GM19438 (cell line): ENCODE measurements at regions not wholly inside any gene's neighbourhood (a gene's known extent, or its start where the extent isn't known, plus 50 kb on each side); places are given as distances from the start of the nearest gene placed in this dataset.
"Not testable (repeated sequence)": the region's sequence is repeated elsewhere in the genome, so short reads cannot be mapped to it uniquely, and the experiment has no call there.

ENCODE experiments used
- ATAC-seq: cut with Tn5 transposase; IDR thresholded peaks from one replicate; pipeline ENCODE4 v1.9.1; 2021; ENCODE audit warnings: low read depth; ENCODE audit not compliant: unreplicated experiment

DNA sequence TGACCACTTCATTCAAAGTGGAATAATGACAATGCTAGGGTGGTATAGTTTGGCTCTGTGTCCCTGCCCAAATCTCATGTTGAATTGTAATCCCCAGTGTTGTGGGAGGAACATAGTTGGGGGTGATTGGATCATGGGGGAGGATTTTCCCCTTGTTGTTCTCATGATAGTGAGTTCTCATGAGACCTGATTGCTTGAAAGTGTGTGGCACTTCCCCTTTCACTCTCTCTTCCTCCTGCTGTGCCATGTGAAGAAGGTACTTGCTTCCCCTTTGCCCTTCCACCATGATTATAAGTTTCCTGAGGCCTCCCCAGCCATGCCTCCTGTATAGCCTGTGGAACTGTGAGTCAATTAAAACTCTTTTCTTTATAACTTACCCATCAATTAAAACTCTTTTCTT, 348.3 kb upstream of the CD180 start:
- ATAC-seq, result not testable (repeated sequence)

DNA sequence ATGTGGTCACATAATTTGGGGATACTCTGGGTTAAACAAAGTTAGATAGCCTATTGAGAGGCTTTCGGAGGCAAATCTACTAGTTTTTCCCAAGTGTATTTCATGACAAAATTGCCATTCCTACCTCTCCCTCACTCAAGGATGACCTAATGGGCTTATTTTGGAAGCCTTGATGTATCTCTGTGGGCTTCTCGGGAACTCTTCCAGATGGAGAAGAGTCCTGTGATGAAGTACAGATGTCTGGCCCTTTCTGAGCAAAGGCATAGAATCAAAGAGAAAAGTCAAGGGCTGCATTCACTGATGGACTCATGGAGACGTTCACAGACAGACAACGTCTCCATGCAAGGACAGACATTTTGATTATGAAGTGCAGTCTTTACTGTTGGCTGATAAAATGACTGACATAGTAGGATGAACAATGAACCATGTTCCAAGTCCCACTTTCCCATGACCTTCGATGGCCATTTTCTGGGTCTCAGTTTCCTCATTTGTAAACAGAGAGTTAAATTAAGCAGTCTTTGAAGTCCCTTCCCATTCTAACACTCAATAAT, 347.2 kb upstream of the CD180 start:
- ATAC-seq, result no peak

DNA sequence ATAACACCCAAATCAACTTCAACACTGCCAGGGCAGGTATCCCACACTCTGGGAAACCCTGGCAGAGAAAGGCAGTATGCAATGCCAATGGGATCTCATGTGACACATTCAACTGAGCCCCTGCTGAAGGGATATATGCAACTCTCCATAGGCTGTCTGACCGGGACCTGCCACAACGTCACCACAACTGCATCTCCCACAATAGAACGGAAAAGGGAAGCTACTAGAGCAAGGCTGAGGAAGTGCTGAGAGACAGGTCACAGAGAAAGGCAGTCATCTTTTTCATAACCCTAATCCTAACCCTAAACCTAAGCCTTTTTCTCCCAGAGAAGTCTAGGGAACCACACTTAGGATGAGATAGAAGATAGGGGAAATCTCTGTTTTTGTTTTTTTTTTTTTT, 345.9 kb upstream of the CD180 start:
- no peak for ATAC-seq

DNA sequence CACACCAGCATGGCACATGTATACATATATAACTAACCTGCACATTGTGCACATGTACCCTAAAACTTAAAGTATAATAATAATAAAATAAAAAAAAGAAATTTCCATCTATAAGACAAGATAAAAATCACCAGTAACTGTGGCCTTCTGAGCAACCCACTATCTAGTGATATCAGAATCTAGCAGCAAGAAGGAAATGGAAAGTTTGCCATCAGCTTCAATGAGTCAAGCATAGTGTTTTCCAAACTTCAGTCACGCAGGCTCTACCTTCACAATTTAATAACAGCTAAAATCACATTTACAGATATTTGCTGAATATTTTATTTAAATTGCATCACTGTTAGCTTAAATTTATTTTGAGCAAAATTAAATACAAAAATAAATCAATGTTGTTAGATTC, 345.3 kb upstream of the CD180 start:
- ATAC-seq, result no peak

DNA sequence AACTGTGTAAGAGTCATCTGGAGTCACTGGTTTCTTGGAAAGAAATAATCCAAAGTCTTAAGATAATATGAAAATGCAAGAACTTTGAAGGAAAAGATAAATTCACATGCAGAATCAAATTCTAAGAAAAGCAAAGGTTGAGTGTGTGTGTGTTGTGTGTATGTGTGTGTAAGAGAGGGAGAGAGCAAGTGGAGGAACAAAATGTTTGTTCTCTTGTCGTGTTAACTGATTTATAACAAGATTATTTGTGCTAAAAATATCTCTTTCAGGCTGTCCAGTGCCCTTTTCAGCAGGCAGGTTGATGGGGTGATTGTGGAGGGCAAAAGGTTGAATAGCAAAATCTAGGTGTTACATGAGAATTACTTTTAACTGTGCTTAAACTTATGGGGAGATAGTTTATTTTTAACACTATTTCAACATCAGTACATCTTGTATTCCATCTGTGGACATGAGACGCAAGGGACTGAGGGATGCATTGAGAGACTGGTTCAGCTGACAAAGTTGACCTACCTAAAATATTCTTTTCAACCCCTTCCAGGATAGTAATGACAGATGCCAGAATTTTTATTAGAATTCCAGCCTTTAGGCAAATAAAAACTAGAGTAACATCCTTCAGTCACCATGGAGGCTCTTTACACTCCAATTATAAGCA, 342.4 kb upstream of the CD180 start:
- no peak for ATAC-seq

DNA sequence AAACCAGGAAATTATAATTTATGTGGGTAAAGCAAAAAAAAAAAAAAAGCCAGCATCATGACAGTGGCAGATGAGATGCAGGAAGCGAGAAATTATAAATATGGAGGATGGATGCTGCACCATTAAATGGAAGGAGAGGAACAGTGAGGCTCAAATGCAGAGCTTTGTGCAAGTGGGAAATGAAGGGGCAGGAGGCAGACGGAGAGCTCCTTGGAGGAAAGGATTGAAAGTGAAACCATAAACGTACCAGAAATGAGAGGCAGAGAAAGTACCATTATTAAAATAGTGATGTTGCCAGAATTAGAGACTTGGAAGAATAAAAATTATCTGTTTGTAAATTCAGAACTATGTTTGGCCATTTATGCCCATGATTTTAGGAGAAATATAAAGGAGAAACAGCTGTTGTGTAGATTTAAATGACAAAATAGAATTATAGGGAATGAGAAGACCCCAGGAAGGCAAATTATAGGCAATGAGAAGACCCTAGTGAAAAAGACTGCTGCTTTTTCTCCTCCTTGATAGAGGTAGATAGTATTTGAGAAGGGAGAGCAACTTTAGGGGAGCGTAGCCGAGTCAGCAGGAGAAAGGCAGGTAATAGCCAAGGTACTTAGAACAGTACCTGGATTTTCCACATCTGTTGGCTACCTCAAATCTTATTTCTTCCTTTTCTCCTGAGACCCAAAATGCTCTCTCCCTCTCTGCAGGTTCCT, 341.0 kb upstream of the CD180 start:
- no peak for ATAC-seq

DNA sequence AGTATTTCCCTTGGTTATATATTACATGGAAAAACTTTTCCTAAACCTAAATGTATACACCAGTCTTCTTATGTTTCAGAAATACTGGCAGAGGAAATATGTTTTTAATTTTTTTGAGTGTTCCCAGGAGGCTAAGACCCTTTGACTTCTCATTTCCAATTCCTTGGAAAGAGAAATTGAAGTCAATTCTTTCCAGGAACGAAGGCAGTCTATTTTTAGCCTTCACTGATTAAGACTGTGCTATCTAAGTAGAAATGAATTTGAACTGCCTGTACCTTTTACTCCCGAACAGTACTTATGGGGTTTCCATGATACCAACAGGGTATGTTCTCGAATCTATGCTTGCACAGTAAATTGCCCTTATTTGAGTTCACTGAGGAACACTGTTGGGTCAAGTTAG, 340.3 kb upstream of the CD180 start:
- ATAC-seq, result no peak

DNA sequence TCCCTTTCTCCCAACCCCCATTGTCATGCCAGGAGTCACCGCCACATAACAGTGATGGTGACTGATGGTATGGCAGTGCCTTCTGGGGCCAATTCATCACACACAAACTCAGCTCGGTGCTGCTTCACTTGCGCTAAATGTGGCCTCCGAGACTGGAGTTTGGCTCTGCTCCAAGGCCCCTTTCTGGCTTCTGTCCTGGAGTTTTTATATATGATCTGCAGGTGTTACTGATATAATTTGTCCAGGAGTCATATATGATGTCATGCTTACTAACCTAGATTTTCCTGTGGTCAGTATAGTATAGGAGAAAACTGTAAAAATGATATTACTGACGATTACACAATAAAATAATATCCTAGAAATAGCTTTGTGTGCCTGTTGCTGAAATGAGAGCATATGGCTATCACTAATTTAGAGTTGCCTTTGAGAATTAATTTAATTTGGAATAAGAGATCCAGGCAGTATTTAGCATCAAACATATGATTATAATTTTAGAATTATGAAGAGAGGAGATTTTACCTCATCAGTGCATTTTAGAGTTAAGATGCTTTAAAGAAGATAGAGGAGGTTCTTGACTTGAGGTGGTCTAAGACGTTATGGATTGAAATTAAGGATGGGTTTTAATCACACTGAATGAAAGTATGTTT, 334.1 kb upstream of the CD180 start:
- no peak for ATAC-seq

DNA sequence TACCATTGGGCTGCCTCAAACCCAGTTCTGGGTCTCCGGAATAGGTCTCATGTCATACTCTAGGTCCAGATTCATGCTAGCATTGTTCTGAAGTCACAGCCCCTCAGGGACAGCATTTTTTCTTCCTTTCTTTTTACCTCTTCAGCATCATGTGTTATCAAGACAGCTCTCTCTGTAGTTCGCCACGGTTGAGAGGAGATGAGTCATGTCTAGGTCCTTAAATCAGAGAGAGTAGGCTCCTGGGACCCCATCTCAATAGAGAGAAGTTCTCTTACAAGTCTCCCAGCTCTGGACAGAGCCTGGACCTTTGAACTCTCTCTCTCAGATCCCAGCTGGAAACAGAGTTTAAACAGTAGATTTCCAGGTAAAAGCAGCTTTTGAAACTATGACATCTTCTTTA, 332.4 kb upstream of the CD180 start:
- ATAC-seq, result no peak

DNA sequence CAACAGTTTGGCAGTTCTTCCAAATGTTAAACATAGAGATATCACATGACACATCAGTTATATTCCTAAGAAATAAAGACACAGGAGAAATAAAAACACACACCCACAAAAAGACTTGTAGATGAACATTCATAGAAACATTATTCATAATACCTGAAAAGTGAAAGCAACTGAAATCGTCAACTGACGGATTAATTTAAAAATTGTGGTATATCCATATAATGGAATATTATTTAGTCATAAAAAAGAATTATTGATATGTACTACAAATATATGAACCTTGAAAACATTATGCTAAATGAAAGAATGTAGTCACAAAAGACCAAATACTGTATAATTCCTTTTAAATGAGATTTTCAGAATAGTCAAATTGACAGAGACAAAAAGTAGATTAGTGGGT, 330.2 kb upstream of the CD180 start:
- no peak for ATAC-seq

DNA sequence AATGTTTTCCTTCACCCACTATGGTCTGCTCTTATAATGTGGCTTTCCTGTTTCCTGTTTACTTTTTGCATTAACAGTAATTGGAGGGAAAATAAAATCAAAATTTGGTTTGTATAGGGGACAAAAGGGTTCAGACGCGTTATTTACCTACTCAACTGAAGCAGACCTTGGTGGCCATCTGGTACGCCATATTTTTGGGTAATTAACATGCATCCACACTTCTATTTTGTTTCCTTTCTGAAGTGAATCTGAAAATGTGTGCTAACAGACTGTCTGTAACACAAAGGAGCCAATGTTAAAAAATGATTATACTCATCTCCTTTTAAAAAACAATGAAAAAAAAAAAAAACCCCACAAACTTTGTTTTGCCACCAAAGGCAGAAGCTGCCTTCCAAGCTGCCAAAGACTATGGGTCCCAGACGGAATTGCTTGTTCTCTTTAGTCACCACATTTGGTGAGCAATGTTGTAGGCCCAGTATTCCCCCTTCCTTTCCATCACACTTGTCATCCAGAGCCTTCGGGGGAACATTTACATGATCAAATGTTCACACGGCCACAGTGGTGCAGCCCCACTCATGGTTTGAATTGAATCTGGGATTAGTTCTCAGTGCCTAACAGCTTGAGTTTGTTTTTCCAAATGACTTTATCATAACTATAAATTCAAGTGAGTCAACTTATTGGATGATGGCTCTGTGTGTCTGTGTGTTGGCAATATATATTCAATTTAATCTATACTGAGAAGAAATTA, 323.7 kb upstream of the CD180 start:
- no peak for ATAC-seq

DNA sequence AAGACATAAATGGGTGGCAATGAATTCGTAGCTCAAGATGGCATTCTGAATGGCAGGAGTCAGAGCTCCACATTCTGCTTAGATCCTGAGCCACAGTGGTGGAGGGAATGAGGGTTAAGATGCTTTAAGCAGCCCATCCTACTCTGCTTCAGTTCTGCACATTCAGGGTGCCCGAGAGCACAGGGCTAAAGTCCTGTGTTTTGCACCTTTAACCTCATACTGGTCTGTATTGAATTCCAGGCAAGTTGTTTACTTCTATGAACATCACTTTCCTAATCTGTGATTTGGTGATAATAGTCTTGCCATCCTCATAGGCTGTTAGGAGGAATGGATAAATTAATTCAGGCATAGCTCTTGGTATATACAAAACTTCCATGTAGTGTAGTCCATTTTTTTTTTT, 321.6 kb upstream of the CD180 start:
- no peak for ATAC-seq

DNA sequence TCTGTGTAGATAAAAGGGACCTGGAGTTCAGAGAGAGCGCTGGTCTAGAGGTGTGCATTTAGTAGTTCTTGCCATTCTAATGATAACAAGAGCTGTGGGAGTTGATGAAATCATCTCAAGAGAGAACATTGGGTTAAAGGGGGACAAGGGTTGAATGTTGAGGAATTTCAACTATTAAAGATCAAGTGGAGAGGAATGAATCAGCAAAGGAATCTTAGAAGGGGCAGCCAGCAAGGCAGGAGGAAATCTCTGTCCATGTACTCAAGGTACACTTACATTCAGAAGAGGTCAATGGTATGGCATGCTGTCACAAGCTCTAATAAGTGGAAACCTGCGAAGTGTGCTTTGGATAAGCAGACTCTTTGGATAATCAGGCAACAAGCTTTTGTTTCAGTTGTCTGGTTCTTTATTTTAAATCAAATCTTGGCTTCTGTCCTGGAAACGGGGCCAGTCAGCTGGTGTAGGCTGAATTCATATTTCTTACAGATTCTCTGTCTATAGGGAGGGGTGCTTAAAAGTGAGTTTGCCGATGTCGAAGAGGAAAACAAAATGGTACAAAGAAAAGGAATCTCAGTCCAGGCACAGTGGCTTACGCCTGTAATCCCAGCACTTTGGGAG, 320.5 kb upstream of the CD180 start:
- ATAC-seq, result no peak

DNA sequence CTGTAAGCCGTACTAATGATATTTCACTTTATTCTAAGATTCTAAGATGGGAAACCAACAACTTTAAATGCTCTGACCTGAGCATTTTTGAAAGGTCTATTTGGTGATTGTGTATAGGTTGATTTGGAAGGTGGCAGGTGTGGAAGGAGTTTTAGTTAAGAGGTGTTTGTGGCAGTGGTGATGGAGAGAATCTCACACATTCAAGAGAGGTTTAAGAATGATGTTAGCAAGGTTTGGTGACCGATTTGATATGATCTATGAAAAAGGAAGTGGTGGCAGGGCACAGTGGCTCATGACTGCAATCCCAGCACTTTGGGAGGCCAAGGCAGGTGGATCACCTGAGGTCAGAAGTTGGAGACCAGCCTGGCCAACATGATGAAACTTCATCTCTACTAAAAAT, 319.2 kb upstream of the CD180 start:
- no peak for ATAC-seq

DNA sequence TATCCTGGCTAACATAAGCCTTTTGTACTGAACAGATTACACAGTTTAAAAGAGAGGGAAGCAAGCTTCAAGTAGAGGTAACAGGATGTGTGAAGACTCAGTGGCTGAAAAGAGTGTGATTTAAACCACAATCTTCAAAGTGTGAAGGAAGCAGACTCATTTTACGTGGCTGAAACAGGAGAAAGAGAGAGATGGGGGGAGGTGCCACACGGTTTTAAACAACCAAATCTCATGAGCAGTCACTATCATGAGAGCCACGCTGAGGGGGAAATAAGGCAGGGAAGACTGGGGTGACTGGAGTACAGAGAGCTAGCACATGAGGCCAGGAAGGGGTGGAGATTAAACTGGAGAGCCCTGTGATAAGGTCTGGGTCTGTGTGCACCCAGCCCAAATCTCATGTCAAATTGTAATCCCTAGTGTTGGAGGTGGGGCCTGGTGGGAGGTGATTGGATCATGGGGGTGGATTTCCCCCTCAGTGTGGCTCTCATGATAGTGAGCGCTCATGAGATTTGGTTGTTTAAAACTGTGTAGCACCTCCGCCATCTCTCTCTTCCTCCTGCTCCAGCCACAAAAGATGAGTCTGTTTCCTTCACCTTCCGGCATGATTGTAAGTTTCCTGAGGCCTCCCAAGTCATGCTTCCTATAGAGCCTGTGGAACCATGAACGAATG, 318.6 kb upstream of the CD180 start:
- ATAC-seq, result no peak

DNA sequence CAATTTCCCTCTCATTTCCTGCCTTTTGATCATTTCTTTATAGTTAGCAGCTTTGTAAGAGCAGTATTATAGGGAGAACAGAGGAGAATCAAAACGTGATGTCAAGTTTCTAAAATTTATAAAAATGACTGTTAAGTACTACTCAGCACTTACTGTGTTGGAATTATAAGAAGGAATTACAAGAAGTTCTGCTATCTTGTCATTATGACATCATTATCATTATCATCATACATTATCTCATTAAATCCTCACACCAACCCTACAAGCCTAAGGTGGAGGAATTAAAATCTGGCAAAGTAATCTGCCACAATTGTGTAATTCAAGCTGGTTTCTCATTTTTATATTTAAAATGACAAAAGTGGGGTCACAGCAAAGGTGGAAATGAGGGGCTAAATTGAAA, 316.2 kb upstream of the CD180 start:
- ATAC-seq, result no peak

DNA sequence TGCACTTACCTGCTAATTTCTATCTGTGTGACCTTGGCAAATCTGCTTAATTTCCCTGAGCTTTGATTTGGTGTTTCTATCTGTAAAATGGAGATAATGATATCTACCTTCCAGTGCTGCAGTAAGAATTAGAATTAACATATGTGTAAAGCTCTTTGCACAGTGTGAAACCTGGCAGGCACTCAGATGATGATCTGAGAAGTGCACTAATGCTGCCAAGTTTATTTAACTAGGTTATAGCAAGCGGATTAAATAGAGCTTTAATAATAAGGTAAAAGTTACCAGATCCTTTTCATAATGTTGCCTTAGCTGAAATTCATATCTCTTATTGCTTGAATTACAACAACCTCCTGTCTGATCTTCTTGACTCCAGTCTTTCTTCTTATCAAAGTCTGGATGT, 315.3 kb upstream of the CD180 start:
- ATAC-seq, result no peak

DNA sequence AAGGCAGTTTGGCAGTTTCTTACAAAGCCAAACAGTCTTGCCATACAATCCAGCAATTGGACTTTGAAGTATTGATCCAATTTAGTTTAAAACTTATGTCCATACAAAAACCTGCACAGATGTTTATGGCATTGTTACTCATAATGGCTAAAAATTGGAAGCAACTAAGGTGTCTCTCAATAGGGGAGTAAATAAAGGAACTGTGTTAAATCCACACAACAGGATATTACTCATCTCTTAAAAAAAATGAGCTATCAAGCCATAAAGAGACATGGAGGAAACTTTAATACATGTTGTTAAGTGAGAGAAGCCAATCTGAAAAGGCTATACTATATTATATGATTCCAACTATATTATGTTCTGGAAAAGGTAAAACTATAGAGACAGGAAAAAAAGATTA, 313.6 kb upstream of the CD180 start:
- ATAC-seq, result no peak

DNA sequence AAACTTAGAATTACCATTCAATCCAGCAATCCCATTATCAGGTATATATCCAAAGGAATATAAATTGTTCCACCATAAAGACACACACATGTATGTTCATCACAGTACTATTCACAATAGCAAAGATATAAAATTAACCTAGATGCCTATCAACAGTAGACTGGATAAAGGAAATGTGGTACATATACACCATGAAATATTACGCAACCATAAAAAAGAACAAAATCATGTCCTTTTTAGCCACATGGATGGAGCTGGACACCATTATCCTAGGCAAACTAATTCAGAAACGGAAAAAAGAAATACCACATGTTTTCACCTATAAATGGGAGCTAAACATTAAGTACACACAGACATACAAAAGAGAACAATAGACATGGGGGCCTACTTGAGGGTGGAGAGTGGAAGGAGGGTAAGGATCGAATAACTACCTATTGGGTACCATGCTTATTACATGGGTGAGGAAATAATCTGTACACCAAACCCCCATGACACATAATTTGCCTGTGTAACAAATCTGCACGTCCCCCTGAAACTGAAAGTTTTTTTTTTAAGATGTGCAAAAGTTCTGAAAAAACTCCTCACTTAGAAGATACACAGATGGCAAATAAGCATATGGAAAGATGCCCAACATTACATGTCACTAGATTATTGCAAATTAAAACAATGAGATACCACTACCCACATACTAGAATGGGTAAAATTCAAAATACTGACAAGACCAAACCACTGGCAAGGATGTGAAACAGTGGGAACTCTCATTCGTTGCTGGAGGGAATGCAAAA, 313.0 kb upstream of the CD180 start:
- ATAC-seq, result no peak
